ENCODE measurements at regions not wholly inside any gene's neighbourhood (a gene's known extent, or its start where the extent isn't known, plus 50 kb on each side); places are given as distances from the start of the nearest gene placed in this dataset.

DNA sequence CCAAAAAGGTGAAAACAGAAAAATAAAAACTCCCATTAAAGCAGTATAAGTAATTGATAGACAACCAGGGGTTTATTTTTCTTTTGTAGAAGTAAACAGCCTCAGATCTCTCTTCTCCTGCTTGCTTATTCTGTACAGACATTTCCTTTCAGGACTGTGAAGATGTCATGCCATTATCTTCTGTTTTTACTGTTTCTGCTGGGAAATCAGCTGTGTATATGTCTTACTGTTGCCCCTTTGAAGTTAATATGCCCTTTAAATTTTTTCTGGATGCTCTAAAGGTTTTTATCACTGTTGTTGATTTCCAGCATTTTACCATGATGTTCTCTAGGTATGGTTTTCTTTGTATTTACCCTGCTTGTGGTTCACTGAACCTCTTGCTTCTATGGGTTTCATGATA, 199.5 kb downstream of the NXNL2 start:
- TF ChIP-seq, protein P1, sequence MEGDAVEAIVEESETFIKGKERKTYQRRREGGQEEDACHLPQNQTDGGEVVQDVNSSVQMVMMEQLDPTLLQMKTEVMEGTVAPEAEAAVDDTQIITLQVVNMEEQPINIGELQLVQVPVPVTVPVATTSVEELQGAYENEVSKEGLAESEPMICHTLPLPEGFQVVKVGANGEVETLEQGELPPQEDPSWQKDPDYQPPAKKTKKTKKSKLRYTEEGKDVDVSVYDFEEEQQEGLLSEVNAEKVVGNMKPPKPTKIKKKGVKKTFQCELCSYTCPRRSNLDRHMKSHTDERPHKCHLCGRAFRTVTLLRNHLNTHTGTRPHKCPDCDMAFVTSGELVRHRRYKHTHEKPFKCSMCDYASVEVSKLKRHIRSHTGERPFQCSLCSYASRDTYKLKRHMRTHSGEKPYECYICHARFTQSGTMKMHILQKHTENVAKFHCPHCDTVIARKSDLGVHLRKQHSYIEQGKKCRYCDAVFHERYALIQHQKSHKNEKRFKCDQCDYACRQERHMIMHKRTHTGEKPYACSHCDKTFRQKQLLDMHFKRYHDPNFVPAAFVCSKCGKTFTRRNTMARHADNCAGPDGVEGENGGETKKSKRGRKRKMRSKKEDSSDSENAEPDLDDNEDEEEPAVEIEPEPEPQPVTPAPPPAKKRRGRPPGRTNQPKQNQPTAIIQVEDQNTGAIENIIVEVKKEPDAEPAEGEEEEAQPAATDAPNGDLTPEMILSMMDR (IDR thresholded peaks at IDR 0.05; ENCODE audit: unreplicated experiment): no peak
- Mint-ChIP-seq H3K27me3 (ENCODE audit: low read depth) (no peaks in the 10 kb centered on the region), H3K4me1 (peaks cover 37% of the 10 kb centered on the region), H3K36me3 (no peaks in the 10 kb centered on the region), H3K9me3 (peaks cover 9% of the 10 kb centered on the region), H3K4me3 (no peak overlapping the region), H3K27ac (peak overlapping the region; percentile 71)
- DNase-seq (ENCODE audit: low spot score in 2 of 2, unreplicated experiment in 2 of 2): no peak

DNA sequence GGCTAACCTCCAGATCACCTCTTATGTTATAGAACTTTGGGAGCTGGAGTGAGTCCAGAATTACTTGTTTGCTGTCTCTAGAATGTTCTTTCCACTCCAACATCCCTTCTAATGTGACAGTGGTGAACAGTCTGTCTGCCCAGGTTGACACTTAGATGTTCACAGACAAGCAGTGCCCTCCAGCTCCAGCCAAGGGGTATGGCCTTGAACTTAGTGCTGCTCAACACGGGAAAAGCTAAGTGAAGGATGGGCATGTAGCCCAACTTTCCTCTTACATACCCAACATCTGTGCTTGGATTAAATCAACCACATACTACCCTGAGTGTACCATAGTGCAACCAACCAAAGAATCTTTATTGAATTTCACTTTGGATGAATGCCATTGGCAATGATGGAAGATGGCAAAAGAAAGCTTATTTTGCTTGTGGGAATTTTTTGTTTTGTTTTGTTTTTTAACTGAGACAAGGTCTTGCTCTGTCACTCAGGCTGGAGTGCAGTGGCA, 201.2 kb downstream of the NXNL2 start:
- Mint-ChIP-seq H3K4me1 (peaks cover 42% of the 10 kb centered on the region), H3K4me3 (no peak overlapping the region), H3K27me3 (ENCODE audit: low read depth) (no peaks in the 10 kb centered on the region), H3K27ac (no peak overlapping the region), H3K36me3 (no peaks in the 10 kb centered on the region), H3K9me3 (peaks cover under 1% of the 10 kb centered on the region)
- DNase-seq (ENCODE audit: low spot score in 2 of 2, unreplicated experiment in 2 of 2): no peak
- TF ChIP-seq, protein P1 (IDR thresholded peaks at IDR 0.05; ENCODE audit: unreplicated experiment): no peak

DNA sequence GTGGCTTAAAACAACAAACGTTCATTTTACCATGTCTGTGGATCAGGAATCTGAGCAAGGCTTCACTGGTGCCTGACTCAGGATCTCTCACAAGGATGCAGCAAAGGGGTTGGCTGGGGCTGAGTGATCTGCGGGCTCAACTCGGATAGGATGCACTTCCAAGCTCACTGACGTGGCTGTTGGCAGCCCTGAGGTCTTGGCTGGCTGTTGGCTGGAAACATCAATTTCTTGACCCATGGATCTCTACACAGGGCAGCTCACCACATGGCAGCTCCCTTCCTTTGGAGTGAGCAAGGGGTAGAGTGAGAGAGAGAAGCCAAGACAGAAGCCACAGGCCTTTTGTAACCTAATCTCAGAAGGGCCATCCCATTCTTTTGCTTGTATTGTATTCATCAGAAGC, 202.1 kb downstream of the NXNL2 start:
- H3K27ac Mint-ChIP-seq: no peak overlapping the region
- H3K27me3 Mint-ChIP-seq (ENCODE audit: low read depth): no peaks in the 10 kb centered on the region
- H3K4me3 Mint-ChIP-seq: no peak overlapping the region
- H3K36me3 Mint-ChIP-seq: no peaks in the 10 kb centered on the region
- TF ChIP-seq, protein P1 (IDR thresholded peaks at IDR 0.05; ENCODE audit: unreplicated experiment): no peak
- DNase-seq (ENCODE audit: low spot score in 2 of 2, unreplicated experiment in 2 of 2): no peak
- peaks cover 3% of the 10 kb centered on the region for H3K9me3 Mint-ChIP-seq
- H3K4me1 Mint-ChIP-seq: peaks cover 37% of the 10 kb centered on the region

- Mint-ChIP-seq H3K36me3 (no peaks in the 10 kb centered on the region), H3K27me3 (ENCODE audit: low read depth) (no peaks in the 10 kb centered on the region), H3K4me3 (no peak overlapping the region), H3K4me1 (peaks cover 35% of the 10 kb centered on the region), H3K27ac (peak overlapping the region; percentile 41), H3K9me3 (peaks cover 3% of the 10 kb centered on the region)
- TF ChIP-seq, protein P1 (IDR thresholded peaks at IDR 0.05; ENCODE audit: unreplicated experiment): no peak
- DNase-seq (ENCODE audit: low spot score in 2 of 2, unreplicated experiment in 2 of 2): no peak
These were observed 202.9 kb downstream of the NXNL2 start for GRCh38 chr9:88737876-88738275.

DNA sequence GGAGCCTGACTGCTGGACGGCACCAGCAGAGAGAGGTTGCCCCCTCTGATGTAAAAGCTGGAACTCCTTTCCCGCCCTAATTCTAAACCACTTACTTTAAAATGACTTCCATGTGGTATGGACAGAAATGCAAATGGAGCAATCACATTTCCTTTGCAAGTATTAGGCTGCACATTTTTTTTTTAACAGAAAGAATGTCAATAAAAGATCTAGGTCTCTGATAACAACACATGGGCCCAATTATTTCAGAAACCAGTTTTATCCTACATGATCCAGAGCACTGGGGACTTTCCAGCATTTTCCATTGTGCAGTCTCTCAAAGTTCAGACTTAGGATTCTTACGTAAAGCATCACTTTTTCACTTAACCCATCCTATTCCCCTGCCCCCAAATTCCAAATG, 203.7 kb downstream of the NXNL2 start:
- Mint-ChIP-seq H3K27ac (peak overlapping the region; percentile 37), H3K4me1 (peaks cover 33% of the 10 kb centered on the region), H3K9me3 (peaks cover 3% of the 10 kb centered on the region), H3K36me3 (no peaks in the 10 kb centered on the region), H3K4me3 (no peak overlapping the region), H3K27me3 (ENCODE audit: low read depth) (no peaks in the 10 kb centered on the region)
- TF ChIP-seq, protein P1 (IDR thresholded peaks at IDR 0.05; ENCODE audit: unreplicated experiment): no peak
- DNase-seq (ENCODE audit: low spot score in 2 of 2, unreplicated experiment in 2 of 2): no peak

DNA sequence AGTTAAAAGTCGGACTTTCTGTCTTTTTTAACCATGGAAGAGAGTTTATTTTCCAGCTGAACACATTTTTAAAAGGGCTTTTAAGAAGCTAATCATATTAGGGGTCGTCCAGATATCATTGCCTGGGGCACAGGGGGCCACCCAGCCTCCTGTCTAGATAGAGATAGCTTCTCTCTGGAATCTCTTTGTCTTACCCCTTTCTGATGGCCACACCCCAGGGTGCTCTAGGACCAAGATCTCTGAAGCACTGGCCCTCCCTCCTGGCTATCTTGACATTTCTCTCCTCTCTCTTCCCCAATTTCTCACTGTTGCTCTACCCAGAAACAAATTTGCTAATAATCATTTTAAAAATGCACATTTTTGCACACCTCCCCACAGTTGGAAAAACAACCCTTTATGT, 204.4 kb downstream of the NXNL2 start:
- Mint-ChIP-seq H3K27me3 (ENCODE audit: low read depth) (no peaks in the 10 kb centered on the region), H3K4me1 (peaks cover 32% of the 10 kb centered on the region), H3K9me3 (peaks cover 3% of the 10 kb centered on the region), H3K27ac (peak overlapping the region; percentile 11), H3K36me3 (no peaks in the 10 kb centered on the region), H3K4me3 (no peak overlapping the region)
- no peak for DNase-seq (ENCODE audit: low spot score in 2 of 2, unreplicated experiment in 2 of 2)
- TF ChIP-seq, protein P1 (IDR thresholded peaks at IDR 0.05; ENCODE audit: unreplicated experiment): no peak
